Osteocyte (in vitro differentiated cells): ENCODE measurements at regions not wholly inside any gene's neighbourhood (a gene's known extent, or its start where the extent isn't known, plus 50 kb on each side); places are given as distances from the start of the nearest gene placed in this dataset.

Experiments used
- DNase-seq: peaks from one replicate; pipeline ENCODE4 v3.0.0; 2021; ENCODE audit warnings: mixed read lengths; ENCODE audit not compliant: unreplicated experiment; ENCODE audit errors: extremely low spot score
- H3K27ac Mint-ChIP-seq: one replicate; pipeline ENCODE4 v1.8.0; 2021; ENCODE audit warnings: mild to moderate bottlenecking, mixed read lengths; ENCODE audit not compliant: unreplicated experiment
- H3K27me3 Mint-ChIP-seq: one replicate; pipeline ENCODE4 v1.8.0; 2021; ENCODE audit warnings: mixed read lengths; ENCODE audit not compliant: unreplicated experiment
- H3K36me3 Mint-ChIP-seq: one replicate; pipeline ENCODE4 v1.8.0; 2021; ENCODE audit warnings: mixed read lengths; ENCODE audit not compliant: unreplicated experiment
- H3K4me1 Mint-ChIP-seq: one replicate; pipeline ENCODE4 v1.8.0; 2021; ENCODE audit warnings: mixed read lengths; ENCODE audit not compliant: unreplicated experiment
- H3K4me3 Mint-ChIP-seq: one replicate; pipeline ENCODE4 v1.8.0; 2021; ENCODE audit warnings: mild to moderate bottlenecking, moderate library complexity, mixed read lengths; ENCODE audit not compliant: unreplicated experiment
- H3K9me3 Mint-ChIP-seq: one replicate; pipeline ENCODE4 v1.8.0; 2021; ENCODE audit warnings: mixed read lengths; ENCODE audit not compliant: unreplicated experiment
- TF ChIP-seq, protein P1 (sequence below): fragments of 200-600 bp; sonication (generic); IDR thresholded peaks from 2 replicates; pipeline ENCODE4 v1.5.0; 2021; ENCODE audit warnings: antibody characterized with exemption, mild to moderate bottlenecking, moderate library complexity

GRCh38 chr13:99693351-99693750, 192.1 kb downstream of the TM9SF2 start:
- DNase-seq, result no peak
- no peaks in the 10 kb centered on the region for H3K27me3 Mint-ChIP-seq
- H3K36me3 Mint-ChIP-seq, result no peaks in the 10 kb centered on the region
- H3K4me3 Mint-ChIP-seq, result no peak overlapping the region
- H3K9me3 Mint-ChIP-seq, result no peaks in the 10 kb centered on the region
- H3K27ac Mint-ChIP-seq, result no peak overlapping the region
- peaks cover 27% of the 10 kb centered on the region for H3K4me1 Mint-ChIP-seq
- TF ChIP-seq, protein P1, sequence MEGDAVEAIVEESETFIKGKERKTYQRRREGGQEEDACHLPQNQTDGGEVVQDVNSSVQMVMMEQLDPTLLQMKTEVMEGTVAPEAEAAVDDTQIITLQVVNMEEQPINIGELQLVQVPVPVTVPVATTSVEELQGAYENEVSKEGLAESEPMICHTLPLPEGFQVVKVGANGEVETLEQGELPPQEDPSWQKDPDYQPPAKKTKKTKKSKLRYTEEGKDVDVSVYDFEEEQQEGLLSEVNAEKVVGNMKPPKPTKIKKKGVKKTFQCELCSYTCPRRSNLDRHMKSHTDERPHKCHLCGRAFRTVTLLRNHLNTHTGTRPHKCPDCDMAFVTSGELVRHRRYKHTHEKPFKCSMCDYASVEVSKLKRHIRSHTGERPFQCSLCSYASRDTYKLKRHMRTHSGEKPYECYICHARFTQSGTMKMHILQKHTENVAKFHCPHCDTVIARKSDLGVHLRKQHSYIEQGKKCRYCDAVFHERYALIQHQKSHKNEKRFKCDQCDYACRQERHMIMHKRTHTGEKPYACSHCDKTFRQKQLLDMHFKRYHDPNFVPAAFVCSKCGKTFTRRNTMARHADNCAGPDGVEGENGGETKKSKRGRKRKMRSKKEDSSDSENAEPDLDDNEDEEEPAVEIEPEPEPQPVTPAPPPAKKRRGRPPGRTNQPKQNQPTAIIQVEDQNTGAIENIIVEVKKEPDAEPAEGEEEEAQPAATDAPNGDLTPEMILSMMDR, result no peak

DNA sequence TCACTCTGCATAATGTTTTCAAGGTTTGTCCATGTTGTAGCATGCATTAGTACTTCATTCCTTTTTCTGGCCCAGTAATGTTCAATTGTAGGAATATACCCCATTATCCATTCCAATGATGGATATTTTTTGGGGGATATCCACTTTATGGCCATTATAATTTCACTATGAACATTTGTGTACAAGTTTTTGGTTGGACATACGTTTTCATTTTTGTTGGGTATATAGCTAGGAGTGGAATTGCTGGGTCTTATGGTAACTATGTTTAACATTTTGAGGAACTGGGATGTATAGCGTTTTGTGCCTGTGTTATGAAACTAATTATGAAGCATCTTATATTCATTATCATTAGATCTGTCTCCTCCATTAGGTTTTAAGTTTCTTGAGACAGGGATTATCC, 191.6 kb downstream of the TM9SF2 start:
- no peaks in the 10 kb centered on the region for H3K36me3 Mint-ChIP-seq
- H3K27ac Mint-ChIP-seq, result no peak overlapping the region
- H3K4me3 Mint-ChIP-seq, result no peak overlapping the region
- TF ChIP-seq, protein P1, result no peak
- no peak for DNase-seq
- no peaks in the 10 kb centered on the region for H3K27me3 Mint-ChIP-seq
- H3K4me1 Mint-ChIP-seq, result peaks cover 31% of the 10 kb centered on the region
- H3K9me3 Mint-ChIP-seq, result no peaks in the 10 kb centered on the region

GRCh38 chr13:99691552-99691951, 190.3 kb downstream of the TM9SF2 start:
- no peak overlapping the region for H3K27ac Mint-ChIP-seq

DNA sequence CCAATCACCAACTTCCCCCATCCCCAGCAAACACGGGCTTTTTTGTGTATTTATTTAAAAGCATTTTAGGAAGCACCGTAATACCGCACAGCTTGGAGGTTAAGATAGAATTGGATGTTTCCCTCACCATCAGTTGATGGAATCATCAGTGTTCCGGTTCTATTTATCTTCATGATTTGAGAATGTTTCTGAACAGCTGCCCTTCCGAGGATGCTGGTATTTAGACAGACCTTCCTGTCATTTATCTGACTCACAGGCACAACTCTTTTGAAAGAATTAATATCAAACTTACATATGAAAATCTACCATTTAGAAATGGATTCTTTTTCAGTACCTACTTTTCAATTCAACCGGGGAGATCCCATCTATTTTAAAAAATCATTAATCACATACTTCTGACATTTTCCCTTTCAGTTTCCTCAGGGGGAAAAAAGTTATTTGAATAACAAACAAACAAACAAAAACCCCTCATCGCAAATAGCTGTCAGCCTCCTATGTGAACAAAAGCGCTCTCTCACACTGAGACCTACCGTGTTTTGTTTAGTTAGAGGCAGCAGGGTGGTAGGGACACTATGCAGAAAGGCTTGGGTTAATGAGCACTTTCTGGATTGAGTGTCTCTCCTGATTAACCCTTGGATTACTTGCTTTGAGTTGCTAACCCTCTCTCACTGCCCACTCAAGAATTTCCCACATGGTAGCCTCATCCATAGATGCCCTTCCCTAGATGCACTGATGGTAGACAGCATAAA, 189.3 kb downstream of the TM9SF2 start:
- Mint-ChIP-seq H3K36me3 (no peaks in the 10 kb centered on the region), H3K9me3 (no peaks in the 10 kb centered on the region), H3K4me3 (no peak overlapping the region), H3K4me1 (peaks cover 51% of the 10 kb centered on the region), H3K27ac (no peak overlapping the region), H3K27me3 (no peaks in the 10 kb centered on the region)
- TF ChIP-seq, protein P1, result no peak
- no peak for DNase-seq

More at GRCh38 chr13:99691552-99691951, 190.3 kb downstream of the TM9SF2 start:
- DNase-seq, result no peak
- TF ChIP-seq, protein P1, result no peak
- no peaks in the 10 kb centered on the region for H3K9me3 Mint-ChIP-seq
- H3K4me1 Mint-ChIP-seq, result peaks cover 44% of the 10 kb centered on the region
- no peaks in the 10 kb centered on the region for H3K27me3 Mint-ChIP-seq
- no peak overlapping the region for H3K4me3 Mint-ChIP-seq
- no peaks in the 10 kb centered on the region for H3K36me3 Mint-ChIP-seq

DNA sequence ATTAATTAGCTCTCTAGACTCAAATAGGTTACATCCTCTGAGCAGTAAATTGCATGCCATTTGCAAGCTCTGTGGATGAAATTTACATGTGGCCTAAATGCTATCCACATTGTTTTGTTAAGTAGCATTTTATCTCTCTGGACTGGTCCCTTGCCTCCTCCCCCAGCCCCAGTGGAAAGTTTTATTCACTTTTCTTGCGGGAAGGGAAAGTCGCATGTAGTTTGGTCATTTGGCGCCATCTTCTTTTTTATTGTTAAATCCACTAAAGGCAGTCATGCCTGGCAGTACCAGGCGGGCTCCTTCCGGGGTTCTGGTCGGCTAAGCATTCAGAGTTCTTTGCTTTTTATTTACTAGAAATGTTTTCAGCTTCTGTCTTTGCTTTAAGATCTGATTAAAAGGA, 188.7 kb downstream of the TM9SF2 start:
- Mint-ChIP-seq H3K4me1 (peaks cover 53% of the 10 kb centered on the region), H3K27ac (no peak overlapping the region), H3K9me3 (no peaks in the 10 kb centered on the region), H3K36me3 (no peaks in the 10 kb centered on the region), H3K4me3 (no peak overlapping the region), H3K27me3 (no peaks in the 10 kb centered on the region)
- TF ChIP-seq, protein P1, result no peak
- no peak for DNase-seq
